ENCODE measurements at regions not wholly inside any gene's neighbourhood (a gene's known extent, or its start where the extent isn't known, plus 50 kb on each side); places are given as distances from the start of the nearest gene placed in this dataset.

DNA sequence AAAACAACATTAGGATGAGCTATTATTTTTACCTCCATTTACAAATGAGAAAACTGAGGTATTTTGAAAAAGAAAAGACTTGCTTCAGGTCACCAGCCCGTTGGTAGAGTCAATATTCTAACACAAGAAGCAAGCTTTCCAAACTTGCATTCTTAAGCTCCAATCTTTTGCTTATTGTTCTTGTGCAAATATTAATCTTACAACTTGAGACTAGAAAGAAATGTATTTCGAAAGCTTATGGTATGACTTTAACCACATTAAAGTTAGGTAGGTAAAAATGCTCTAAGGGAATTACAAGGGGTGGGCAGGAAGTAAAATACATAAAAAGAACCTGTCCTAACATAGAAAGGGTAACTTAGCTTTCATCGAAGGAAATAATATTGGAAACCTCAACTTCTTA lies 453.9 kb downstream of the SLITRK5 start:
- TF ChIP-seq, protein P1, sequence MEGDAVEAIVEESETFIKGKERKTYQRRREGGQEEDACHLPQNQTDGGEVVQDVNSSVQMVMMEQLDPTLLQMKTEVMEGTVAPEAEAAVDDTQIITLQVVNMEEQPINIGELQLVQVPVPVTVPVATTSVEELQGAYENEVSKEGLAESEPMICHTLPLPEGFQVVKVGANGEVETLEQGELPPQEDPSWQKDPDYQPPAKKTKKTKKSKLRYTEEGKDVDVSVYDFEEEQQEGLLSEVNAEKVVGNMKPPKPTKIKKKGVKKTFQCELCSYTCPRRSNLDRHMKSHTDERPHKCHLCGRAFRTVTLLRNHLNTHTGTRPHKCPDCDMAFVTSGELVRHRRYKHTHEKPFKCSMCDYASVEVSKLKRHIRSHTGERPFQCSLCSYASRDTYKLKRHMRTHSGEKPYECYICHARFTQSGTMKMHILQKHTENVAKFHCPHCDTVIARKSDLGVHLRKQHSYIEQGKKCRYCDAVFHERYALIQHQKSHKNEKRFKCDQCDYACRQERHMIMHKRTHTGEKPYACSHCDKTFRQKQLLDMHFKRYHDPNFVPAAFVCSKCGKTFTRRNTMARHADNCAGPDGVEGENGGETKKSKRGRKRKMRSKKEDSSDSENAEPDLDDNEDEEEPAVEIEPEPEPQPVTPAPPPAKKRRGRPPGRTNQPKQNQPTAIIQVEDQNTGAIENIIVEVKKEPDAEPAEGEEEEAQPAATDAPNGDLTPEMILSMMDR (IDR thresholded peaks at IDR 0.05; ENCODE audit: low read depth, low read length): no peak
- no peak for DNase-seq (ENCODE audit: low read depth, low spot score)
- in situ Hi-C loops (cut with HindIII; ENCODE audit: low sequenced_read_pairs): no loop called here
- no peak overlapping the region for H3K4me3 ChIP-seq (ENCODE audit: low read depth, low read length)

DNA sequence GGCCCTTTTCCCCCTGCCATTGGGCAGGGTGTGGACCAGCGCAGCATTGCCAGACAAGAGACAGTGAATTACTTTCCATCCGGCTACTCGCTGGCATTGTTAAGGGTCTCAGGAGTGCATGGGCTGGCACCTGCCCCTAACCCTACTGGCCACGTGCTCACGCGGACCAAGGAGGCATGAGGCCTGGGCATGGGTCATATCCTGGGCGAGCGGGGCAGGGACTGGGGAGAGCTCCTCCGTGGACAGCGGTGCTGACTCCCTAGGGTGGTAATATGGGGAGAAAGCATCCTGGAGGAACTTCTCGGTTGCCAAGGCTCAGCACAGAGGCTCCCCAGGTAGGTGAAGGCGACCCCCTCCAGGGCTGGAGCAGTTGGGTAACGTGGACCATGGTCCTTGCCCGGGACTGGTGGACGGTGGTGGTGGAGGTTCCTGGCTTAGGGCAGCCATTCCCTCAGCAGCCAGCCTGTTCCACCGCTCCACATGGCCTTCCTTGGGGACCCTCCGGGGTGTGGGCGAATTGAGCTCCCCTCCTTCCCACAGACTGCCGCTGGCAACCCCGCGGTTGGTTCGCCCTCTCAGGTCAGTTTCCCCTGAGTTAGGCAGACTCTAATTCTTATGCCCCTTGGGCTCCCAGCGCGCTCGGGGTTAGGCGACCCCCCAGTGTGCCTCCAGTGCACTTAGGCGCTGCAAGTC lies 465.1 kb downstream of the SLITRK5 start:
- TF ChIP-seq, protein P1 (IDR thresholded peaks at IDR 0.05; ENCODE audit: low read depth, low read length): no peak
- no peak for DNase-seq (ENCODE audit: low read depth, low spot score)
- in situ Hi-C loops (cut with HindIII; ENCODE audit: low sequenced_read_pairs): no loop called here
- H3K4me3 ChIP-seq (ENCODE audit: low read depth, low read length): no peak overlapping the region

DNA sequence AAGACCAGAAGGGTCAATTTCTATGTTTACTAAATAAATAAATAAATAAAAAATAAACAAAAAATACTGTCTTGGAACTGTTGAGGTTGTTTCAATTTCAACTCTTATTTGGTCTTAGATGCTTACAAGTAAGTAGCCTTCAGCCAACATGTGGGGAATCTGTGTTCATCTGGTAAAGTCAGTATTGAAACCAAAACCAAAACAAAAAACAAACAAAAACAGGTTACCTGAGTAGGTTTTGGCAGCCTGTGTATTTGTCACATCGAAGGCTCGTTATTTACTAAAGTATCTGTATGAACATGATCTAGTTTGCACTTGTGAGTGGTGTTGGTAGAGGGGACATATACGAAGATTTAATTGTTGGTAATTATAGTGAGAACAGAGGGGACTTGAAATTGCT lies 471.5 kb downstream of the SLITRK5 start:
- TF ChIP-seq, protein P1 (IDR thresholded peaks at IDR 0.05; ENCODE audit: low read depth, low read length): no peak
- no peak overlapping the region for H3K4me3 ChIP-seq (ENCODE audit: low read depth, low read length)
- no peak for DNase-seq (ENCODE audit: low read depth, low spot score)
- in situ Hi-C loops (cut with HindIII; ENCODE audit: low sequenced_read_pairs): no loop called here

DNA sequence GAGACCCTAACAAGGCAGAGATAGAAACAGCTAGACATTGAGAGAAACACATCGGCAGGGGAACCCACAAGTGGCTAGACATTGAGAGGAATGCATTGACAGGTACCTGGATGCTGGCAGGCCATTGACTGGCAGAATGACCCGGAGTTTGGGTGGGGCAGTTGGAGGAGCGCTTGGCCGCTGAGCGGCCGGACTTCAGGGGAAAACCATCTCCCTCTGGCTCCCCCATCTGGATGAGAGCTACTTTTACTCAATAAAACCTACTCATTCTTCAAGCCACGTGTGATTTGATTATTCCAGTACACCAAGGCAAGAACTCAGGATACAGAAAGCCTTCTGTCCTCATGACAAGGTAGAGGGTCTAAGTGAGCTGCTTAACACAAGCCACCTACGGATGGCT lies 473.4 kb downstream of the SLITRK5 start:
- H3K4me3 ChIP-seq (ENCODE audit: low read depth, low read length): no peak overlapping the region
- in situ Hi-C loops (cut with HindIII; ENCODE audit: low sequenced_read_pairs): no loop called here
- TF ChIP-seq, protein P1 (IDR thresholded peaks at IDR 0.05; ENCODE audit: low read depth, low read length): no peak
- no peak for DNase-seq (ENCODE audit: low read depth, low spot score)

DNA sequence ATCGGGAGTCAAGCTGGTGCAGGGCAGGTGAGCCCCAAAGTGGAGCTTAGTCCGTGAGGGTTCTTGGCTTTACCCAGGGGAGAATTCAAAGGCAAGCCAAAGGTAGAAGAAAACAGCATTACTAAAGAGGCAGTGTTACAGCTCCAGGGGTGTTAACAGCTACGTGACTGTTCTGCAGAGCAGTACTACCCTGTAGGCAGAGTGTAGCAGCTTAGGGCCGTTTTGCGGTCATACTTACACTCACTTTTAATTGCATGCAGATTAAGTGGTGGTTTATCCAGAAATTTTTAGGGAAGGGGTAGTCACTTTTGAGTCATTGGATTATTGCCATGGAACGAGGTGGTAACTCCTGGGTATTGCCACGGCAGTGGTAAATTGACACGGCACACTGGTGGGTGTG lies 482.2 kb downstream of the SLITRK5 start:
- TF ChIP-seq, protein P1 (IDR thresholded peaks at IDR 0.05; ENCODE audit: low read depth, low read length): no peak
- in situ Hi-C loops (cut with HindIII; ENCODE audit: low sequenced_read_pairs): no loop called here
- H3K4me3 ChIP-seq (ENCODE audit: low read depth, low read length): no peak overlapping the region
- DNase-seq (ENCODE audit: low read depth, low spot score): no peak

DNA sequence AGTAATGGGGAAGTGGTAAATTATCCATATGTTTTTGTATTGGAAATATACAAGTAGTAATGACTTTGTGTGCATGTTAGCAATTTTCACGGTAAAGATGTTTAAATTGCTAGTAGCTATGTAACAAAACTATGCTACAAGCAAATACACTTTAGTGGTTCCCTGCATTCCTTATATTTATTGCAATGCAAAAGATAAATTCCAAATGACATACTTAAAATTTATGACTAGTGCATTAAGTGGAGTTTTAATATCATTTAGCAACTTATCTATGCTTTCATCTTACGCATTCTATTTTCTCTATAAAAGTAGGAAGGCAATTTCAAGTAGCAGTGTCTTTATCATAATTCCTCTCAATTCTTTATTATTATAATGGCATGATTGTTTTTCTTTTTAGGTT lies 482.8 kb downstream of the SLITRK5 start:
- DNase-seq (ENCODE audit: low read depth, low spot score): no peak
- TF ChIP-seq, protein P1 (IDR thresholded peaks at IDR 0.05; ENCODE audit: low read depth, low read length): no peak
- no peak overlapping the region for H3K4me3 ChIP-seq (ENCODE audit: low read depth, low read length)
- in situ Hi-C loops (cut with HindIII; ENCODE audit: low sequenced_read_pairs): no loop called here

Data from astrocyte of the spinal cord (primary cell).